ENCODE measurements at regions not wholly inside any gene's neighbourhood (a gene's known extent, or its start where the extent isn't known, plus 50 kb on each side); places are given as distances from the start of the nearest gene placed in this dataset.

GRCh38 chr5:62985749-62986148 lies 407.1 kb downstream of the LRRC70 start:
- Histone ChIP-seq H3K9ac (ENCODE audit: low read depth, low read length) (no peak overlapping the region), H3K4me3 (ENCODE audit: insufficient read depth, low read depth, low read length) (no peak overlapping the region), H3K23ac (ENCODE audit: low read depth, low read length) (no peak overlapping the region), H2BK5ac (ENCODE audit: low read depth, low read length, poor library complexity, severe bottlenecking) (no peak overlapping the region), H3K27ac (ENCODE audit: insufficient read depth, low read length) (no peak overlapping the region), H3K9me3 (ENCODE audit: control insufficient read depth, insufficient read depth, low read length) (peaks cover 5% of the 10 kb centered on the region; the same call in 1 of the 2 replicates), H3K27me3 (ENCODE audit: control insufficient read depth, insufficient read depth, low read length) (no peaks in the 10 kb centered on the region), H3K14ac (replicated peaks; ENCODE audit: low read depth, low read length) (no peak overlapping the region), H3K4me1 (ENCODE audit: control insufficient read depth, insufficient read depth, low read length) (no peaks in the 10 kb centered on the region), H4K5ac (ENCODE audit: low read depth, low read length) (no peak overlapping the region), H4K8ac (ENCODE audit: low read depth in 2 of 2, low read length in 2 of 2) (no peak overlapping the region), H2AK5ac (ENCODE audit: low read depth, low read length) (no peak overlapping the region), H3K56ac (ENCODE audit: extremely low read depth, insufficient read depth, low read length) (no peak overlapping the region), H2AK9ac (replicated peaks; ENCODE audit: low read depth, low read length, poor library complexity) (no peak overlapping the region), H2BK20ac (ENCODE audit: low read depth, low read length) (no peak overlapping the region), H3K36me3 (ENCODE audit: control insufficient read depth, insufficient read depth, low read length) (no peaks in the 10 kb centered on the region), H3K4ac (ENCODE audit: low read depth, low read length) (no peak overlapping the region), H2BK120ac (ENCODE audit: low read depth, low read length) (no peak overlapping the region), H4K91ac (ENCODE audit: insufficient read depth, low read depth, low read length) (no peak overlapping the region), H3K79me1 (ENCODE audit: low read depth in 1 of 2, low read length in 2 of 2) (no peaks in the 10 kb centered on the region), H3K4me2 (ENCODE audit: low read depth, low read length) (no peak overlapping the region), H2AFZ (replicated peaks; ENCODE audit: low read length, poor library complexity) (no peak overlapping the region), H3K18ac (ENCODE audit: low read depth, low read length) (no peak overlapping the region), H2BK15ac (ENCODE audit: low read depth, low read length) (no peak overlapping the region), H4K20me1 (ENCODE audit: insufficient read depth, low read length) (no peaks in the 10 kb centered on the region), H3K9me1 (ENCODE audit: insufficient read depth, low read length) (no peaks in the 10 kb centered on the region)
- ATAC-seq (ENCODE audit: low read depth) (no peak), DNase-seq (no peak)
- no TSS peak for BruUV-seq (replicated peaks)
- TF ChIP-seq SMC3 (IDR thresholded peaks at IDR 0.05; ENCODE audit: low read depth, low read length) (no peak), BHLHE40 (IDR thresholded peaks at IDR 0.05; ENCODE audit: low read depth, low read length) (no peak), POLR2A (IDR thresholded peaks at IDR 0.05; ENCODE audit: low read depth, low read length) (no peak), RAD21 (IDR thresholded peaks at IDR 0.05; ENCODE audit: low read length) (no peak), RCOR1 (IDR thresholded peaks at IDR 0.05; ENCODE audit: insufficient replicate concordance, low read length) (no peak), FOS (IDR thresholded peaks at IDR 0.05; ENCODE audit: low read depth, low read length) (no peak), CHD1 (IDR thresholded peaks at IDR 0.05; ENCODE audit: low read depth, low read length) (no peak), CEBPB (IDR thresholded peaks at IDR 0.05; ENCODE audit: low read depth, low read length) (no peak), RFX5 (IDR thresholded peaks at IDR 0.05; ENCODE audit: low read depth, low read length) (no peak), USF2 (IDR thresholded peaks at IDR 0.05; ENCODE audit: low read depth, low read length) (no peak)
- POLR2A ChIA-PET (ENCODE audit: unreplicated experiment), result no interaction called here
- no CpG with 5 or more reads among the region's 1 CpG for WGBS, 2 experiments (ENCODE audit: extremely low coverage in 2 of 2, insufficient read length in 1 of 2)
- intact Hi-C loops (cut with micrococcal nuclease) (no loop called here), dilution Hi-C loops (cut with HindIII; ENCODE audit: low sequenced_read_pairs, unreplicated experiment) (no loop called here), in situ Hi-C loops (cut with MboI; ENCODE audit: low sequenced_read_pairs) (no loop called here)
- CTCF ChIA-PET, result no interaction called here

All from IMR-90 (cell line).